HL-60 (cell line): ENCODE measurements at regions not wholly inside any gene's neighbourhood (a gene's known extent, or its start where the extent isn't known, plus 50 kb on each side); places are given as distances from the start of the nearest gene placed in this dataset.

ENCODE experiments used
- DNase-seq, 2 experiments: peaks; one replicate each; pipeline ENCODE4 v3.0.0-alpha.2; 2010 to 2020; ENCODE audit warnings: low read depth in 1 of 2, low spot score in 1 of 2
- H3K27ac ChIP-seq: fragments of 250-450 bp; sonication (Bioruptor Pico); replicated peaks from 2 replicates; pipeline ENCODE4 v1.5.1; 2020; ENCODE audit warnings: mild to moderate bottlenecking, moderate library complexity
- H3K27me3 ChIP-seq: fragments of 250-450 bp; sonication (Bioruptor Pico); 2 replicates; pipeline ENCODE4 v1.5.1; 2021; ENCODE audit warnings: mild to moderate bottlenecking, moderate library complexity; ENCODE audit not compliant: insufficient read depth, poor library complexity, severe bottlenecking
- H3K4me3 ChIP-seq: replicated peaks from 2 replicates; pipeline ENCODE4 v1.5.1; 2011; ENCODE audit warnings: mild to moderate bottlenecking, control low read depth, low read length; ENCODE audit not compliant: insufficient read depth
- CTCF ChIP-seq: IDR thresholded peaks from one replicate; pipeline ENCODE4 v1.5.1; 2011; ENCODE audit warnings: low read length, control low read depth, inconsistent platforms; ENCODE audit not compliant: insufficient read depth
- GABPA ChIP-seq: IDR thresholded peaks from 2 replicates; pipeline ENCODE4 v1.6.1; 2012; ENCODE audit warnings: low read depth
- POLR2AphosphoS5 ChIP-seq: IDR thresholded peaks from 2 replicates; pipeline ENCODE4 v1.6.1; 2012; ENCODE audit warnings: low read depth
- REST ChIP-seq: IDR thresholded peaks from 2 replicates; pipeline ENCODE4 v1.6.1; 2012; ENCODE audit warnings: low read depth; ENCODE audit not compliant: insufficient replicate concordance
- SPI1 ChIP-seq: IDR thresholded peaks from 2 replicates; pipeline ENCODE4 v1.6.1; 2012; ENCODE audit warnings: low read depth, mild to moderate bottlenecking, borderline replicate concordance

- no peaks in the 10 kb centered on the region for H3K27me3 ChIP-seq
- H3K4me3 ChIP-seq: no peak overlapping the region
- no peak for DNase-seq
- TF ChIP-seq GABPA: no peak
- TF ChIP-seq REST: no peak
- no peak for TF ChIP-seq CTCF
- TF ChIP-seq SPI1: no peak
- TF ChIP-seq POLR2AphosphoS5: no peak
- H3K27ac ChIP-seq: no peak overlapping the region
These were observed 753.6 kb upstream of the TMEFF2 start for GRCh38 chr2:192948316-192948715.

GRCh38 chr2:192947352-192947751, 752.6 kb upstream of the TMEFF2 start:
- Histone ChIP-seq H3K27ac (no peak overlapping the region), H3K4me3 (no peak overlapping the region), H3K27me3 (no peaks in the 10 kb centered on the region)
- TF ChIP-seq CTCF (no peak), GABPA (no peak), REST (no peak), POLR2AphosphoS5 (no peak)
- DNase-seq: no peak

GRCh38 chr2:192940767-192941166, 746.0 kb upstream of the TMEFF2 start:
- no peak for DNase-seq
- TF ChIP-seq POLR2AphosphoS5 (no peak), GABPA (no peak), SPI1 (no peak), CTCF (no peak), REST (no peak)
- H3K27ac ChIP-seq: no peak overlapping the region
- H3K27me3 ChIP-seq: no peaks in the 10 kb centered on the region
- H3K4me3 ChIP-seq: no peak overlapping the region
